ENCODE measurements at regions not wholly inside any gene's neighbourhood (a gene's known extent, or its start where the extent isn't known, plus 50 kb on each side); places are given as distances from the start of the nearest gene placed in this dataset.

- TF ChIP-seq CTCF (IDR thresholded peaks at IDR 0.05; ENCODE audit: poor library complexity), result no peak
- no peak for TF ChIP-seq EZH2 (IDR thresholded peaks at IDR 0.05; ENCODE audit: borderline replicate concordance)
Observed at GRCh38 chr5:1744393-1745122, 55.1 kb downstream of the MRPL36 start.
